ENCODE measurements at regions not wholly inside any gene's neighbourhood (a gene's known extent, or its start where the extent isn't known, plus 50 kb on each side); places are given as distances from the start of the nearest gene placed in this dataset.
"Not testable (repeated sequence)": the region's sequence is repeated elsewhere in the genome, so short reads cannot be mapped to it uniquely, and the experiment has no call there.

DNA sequence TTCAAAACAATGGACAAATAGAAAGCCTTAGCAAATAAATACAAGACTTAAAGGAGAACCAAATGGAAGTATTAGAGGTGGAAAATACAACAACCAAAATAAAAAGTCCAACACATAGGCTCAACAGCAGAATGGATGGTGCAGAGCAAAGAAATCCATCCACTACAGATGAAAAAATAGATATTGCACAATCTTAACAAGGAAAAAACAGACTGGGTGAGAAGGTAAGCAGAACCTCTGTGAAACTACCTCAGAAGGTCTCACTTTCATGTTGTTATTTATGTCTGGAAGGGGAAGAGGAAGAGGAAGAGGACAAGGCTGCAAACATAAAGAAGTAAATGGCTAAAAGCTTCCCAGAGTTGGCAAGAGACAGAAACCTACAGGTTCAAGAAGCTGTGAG lies 158.7 kb upstream of the NBPF11 start:
- DNase-seq = no peak

DNA sequence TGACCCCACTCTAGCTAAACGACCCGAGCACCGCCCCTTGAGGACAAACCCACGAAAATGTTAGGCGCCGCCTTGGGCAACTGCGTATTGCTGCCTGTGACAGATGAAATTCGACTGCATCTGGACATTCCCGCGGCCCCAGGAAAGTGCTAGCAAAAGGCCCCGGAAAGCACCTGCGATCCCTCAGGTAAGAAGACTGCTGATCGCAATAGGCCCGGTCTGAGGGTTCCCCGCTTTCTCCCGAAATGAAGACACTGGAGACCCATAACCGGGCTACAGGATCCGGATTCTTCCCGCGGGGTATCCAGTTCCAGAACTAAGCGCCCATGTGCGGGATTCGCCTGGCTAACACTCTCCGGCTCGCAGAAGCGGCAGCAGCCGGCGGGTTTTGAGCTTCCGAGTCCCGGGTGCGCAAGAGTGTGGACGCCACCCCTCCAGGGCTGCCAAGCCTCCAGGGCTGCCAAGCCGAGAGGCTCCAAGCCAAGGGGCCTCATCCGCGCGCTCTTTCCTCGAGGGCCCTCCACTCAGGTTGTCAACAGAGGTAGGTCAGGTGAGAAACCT lies 157.9 kb upstream of the NBPF11 start:
- DNase-seq = no peak

DNA sequence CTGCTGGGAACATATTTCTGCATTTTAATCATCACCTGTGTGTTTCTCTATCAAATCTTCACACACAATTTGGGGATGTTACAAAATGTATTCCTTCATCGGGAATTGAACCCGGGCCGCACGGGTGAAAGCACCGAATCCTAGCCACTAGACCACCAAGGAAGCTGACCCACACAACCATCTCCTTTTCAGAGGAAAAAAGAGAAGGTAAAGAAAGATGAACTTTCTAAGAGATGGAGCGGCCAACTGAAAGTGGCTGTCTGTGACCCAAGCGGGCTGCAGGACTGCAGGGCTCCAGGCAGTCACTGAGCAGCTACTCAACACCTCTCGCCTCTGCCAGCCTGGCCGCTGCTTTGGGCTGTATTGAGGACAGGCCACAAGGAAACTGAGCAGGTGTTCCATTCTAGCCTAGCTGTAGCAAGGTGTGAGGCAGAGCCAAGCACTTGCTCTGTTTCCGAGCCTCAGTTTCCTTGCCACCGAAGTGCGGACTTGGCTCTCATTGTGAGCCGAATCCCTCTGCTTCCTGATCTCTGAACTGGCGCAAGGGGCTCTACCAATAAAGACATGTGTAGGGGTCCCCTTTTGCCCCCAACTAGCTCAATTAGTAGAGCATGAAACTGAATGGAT lies 156.9 kb upstream of the NBPF11 start:
- no peak for DNase-seq

DNA sequence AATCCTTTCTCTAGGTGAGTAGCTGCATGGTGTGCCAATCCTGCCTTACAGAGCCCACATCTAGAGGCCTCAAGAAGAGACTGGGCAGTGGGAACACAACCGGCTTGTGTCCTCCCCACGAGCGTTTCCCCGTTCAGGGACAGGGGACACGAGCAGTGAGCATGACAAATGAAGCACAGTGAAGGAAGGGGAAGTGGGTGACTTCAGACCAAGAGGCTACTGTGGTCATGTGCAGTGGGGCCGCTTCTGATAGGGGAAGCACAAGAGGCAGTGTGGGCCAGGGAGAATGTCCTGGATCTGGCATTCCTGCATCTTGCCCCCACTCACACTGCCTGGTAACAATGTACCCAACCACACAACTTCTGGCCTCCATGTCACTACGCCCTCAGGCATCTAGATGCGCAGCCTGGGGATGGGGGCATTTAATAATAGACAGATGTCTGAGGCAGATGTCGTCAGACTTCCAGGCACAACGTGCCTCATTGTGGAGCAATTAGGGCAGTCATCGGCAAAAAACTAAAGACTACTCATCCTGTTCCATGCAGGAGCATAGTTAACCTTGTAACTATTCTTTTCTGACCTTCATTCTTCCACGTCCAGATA lies 155.6 kb upstream of the NBPF11 start:
- DNase-seq = no peak

DNA sequence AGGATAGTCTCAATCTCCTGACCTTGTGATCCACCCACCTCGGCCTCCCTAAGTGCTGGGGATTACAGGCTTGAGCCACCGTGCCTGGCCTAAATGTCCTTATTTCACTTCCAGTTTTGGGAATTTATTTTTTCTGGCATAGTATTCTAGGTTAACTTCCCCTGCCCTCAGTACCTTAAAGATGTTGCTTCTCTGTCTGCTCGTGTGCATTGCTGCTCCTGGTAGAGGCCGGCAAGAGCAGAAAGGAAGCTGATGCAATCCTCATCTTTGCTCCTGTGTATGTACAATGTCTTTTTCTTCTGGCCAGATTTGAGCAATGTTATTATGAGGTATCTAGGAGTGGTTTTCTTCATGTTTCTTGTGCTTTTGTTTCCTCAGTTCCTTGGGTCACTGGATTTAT lies 152.9 kb upstream of the NBPF11 start:
- DNase-seq = not testable (repeated sequence)

DNA sequence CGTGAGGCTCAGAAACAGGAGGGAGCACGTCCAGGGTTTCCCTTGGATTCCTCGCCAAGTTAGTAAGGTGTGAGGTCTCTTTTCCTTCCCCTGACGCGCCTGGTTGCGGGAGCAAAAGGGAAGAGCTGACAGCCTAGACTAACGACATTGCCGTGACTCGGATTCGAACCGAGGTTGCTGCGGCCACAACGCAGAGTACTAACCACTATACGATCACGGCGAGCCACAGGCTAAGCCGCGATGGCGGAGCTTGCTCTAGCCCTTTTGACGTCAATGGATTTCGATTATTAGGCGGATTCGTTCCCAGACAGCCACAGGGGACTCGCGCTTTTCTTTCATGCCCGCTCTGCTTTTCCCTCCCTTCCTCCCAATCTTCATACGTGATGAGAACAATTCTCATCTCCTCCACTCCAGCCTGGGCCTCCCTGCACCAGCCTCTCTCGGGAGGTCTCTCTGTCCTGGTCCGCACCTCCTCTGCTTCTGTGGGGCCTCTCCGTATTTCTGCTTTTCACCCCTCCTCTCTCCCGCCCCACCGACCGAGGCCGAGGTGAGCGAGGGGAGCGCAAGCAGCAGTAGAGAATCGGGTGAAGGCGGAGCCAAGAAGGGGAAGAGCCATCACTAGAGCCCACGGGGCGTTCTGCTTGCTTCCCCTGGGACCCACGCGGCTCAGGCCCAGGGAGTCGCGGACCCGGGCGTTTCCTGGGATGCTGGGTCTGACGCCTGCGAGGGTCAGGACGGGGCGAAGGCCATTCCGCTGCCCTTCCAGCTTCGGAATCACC lies 150.7 kb upstream of the NBPF11 start:
- DNase-seq = not testable (repeated sequence)

DNA sequence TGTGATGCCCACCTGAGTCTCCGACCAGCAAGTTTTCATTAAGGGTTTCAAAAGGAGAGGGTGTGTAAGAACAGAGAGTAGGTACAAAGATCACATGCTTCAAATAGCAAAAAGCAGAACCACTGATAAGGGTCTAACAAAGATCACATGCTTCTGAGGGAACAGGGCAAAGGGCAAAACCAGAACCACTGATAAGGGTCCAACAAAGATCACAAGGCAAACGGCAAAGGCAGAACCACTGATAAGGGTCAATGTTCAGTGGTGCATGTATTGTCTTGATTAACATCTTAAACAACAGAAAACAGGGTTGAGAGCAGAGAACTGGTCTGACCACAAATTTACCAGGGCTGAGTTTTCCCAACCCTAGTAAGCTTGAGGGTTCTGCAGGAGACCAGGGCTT lies 145.8 kb upstream of the NBPF11 start:
- DNase-seq = not testable (repeated sequence)

DNA sequence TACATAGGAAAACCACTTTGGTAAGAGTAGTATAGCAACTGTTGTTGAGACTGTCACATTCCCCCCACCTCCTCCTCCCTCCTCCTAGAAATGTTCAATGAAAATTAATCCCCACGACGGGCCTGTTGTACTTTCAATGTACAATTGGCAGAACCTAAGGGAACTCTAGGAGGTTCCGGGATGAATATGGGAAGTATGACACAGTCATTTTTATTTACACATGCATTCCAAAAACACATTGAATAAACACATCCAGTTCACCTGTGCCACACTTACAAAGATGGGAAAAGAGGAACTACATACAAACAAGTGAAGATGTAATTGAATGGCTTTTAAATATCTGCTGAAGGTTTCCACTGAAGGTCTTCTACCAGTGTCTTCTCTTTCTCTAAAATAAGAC lies 144.4 kb upstream of the NBPF11 start:
- no peak for DNase-seq

DNA sequence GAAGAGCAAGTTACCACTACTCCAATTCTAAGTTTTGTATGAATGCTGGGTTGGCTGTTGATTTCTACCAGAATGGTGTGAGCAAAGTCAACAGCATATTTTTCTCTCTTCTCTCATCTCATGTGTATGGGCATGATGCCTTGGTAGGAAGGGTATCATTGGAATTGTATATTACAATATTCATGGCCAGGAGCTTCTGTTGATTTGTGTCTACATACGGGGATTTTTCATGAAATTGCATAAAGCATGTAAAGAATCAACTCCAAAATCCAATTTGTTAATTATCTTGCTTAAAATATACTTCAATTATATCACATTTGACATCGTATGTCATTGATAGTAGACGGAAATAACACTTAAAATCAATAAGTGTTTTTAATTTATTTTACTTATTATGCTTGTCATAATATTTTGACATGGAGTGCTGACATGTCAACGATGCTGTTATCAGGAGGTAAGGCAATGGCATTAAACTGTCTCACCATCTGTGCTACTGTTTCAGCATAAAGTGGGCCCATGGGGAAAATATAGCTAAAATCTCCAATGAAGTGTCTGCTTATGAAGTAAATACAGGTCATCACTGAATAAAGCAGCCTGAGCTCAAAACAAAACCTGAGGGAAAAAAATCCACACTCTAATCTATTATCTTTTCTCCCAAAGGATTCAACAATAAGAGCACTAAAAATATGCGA lies 142.2 kb upstream of the NBPF11 start:
- DNase-seq = no peak

DNA sequence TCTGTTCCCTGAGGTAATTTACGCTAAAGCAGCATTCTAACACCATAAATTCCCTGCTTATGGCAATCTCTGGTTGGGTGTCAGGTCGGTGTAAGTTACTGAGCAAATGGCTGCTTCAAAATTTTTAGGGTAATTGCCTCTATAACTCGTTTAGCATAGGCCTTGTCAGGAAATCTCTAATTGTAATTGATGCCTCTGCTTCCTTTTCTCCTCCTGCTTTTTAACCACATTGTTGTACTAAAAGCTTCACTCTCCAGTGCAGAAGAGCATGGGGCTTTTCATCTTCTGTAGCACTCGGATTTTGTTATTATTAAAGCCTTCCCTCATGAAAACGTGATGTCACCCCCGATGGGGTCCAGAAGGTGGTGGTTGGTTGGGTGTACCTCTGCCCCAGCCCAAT lies 141.6 kb upstream of the NBPF11 start:
- no peak for DNase-seq

DNA sequence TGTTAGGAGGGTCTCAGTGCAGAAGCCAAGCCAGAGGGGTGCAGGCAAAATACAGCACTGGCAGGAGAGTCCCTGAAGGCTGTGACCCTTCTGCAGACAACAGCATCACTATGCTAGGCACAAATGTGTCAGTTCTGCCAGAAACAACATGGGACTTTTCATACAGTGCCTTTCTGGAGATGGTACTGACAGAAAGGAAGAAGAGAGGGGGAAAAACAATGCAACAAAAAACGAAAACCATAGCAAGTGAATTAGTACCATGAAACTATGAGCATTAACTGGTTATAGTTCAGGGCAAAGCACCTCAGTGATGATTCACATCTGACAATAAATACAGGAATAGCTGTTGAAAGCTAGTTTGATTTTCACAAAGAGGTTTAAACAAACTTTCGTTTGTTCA lies 140.8 kb upstream of the NBPF11 start:
- DNase-seq = no peak

DNA sequence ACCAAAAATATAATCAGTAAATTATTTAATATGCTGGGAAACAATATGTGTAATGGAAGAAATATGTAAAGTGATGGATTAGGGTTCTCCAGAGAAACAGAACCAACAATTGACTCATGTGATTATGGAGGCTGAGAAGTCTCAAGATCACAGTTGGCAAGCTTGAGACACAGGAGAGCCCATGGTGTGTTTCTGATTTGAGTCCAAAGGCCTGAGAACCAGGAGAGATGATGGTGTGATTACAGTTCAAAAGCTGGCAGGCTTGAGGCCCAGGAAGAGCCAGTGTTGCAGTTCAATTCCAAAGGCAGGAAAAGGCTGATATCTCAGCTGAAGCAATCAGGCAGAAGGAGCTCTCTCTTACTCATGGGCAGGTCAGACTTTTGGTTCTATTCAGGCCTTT lies 138.8 kb upstream of the NBPF11 start:
- no peak for DNase-seq

DNA sequence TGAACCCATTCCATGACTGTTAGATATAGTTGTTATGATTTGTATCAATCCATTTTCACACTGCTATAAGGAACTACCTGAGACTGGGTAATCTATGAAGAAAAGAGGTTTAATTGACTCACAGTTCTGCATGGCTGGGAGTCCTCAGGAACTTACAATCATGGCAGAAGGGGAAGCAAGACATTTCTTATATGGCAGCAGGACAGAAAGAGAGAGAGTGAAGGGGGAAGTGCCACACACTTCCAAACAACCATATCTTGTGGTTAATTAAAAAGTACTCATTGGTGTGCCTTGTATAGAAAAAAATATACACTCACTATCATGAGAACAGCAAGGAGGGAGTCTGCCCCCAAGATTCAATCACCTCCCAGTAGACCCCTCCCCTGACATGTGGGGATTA lies 137.6 kb upstream of the NBPF11 start:
- DNase-seq = no peak

DNA sequence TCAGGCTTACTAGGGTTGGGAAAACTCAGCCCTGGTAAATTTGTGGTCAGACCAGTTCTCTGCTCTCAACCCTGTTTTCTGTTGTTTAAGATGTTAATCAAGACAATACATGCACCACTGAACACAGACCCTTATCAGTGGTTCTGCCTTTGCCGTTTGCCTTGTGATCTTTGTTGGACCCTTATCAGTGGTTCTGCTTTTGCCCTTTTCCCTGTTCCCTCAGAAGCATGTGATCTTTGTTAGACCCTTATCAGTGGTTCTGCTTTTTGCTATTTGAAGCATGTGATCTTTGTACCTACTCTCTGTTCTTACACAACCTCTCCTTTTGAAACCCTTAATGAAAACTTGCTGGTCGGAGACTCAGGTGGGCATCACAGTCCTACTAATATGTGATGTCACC lies 133.9 kb upstream of the NBPF11 start:
- DNase-seq = not testable (repeated sequence)

DNA sequence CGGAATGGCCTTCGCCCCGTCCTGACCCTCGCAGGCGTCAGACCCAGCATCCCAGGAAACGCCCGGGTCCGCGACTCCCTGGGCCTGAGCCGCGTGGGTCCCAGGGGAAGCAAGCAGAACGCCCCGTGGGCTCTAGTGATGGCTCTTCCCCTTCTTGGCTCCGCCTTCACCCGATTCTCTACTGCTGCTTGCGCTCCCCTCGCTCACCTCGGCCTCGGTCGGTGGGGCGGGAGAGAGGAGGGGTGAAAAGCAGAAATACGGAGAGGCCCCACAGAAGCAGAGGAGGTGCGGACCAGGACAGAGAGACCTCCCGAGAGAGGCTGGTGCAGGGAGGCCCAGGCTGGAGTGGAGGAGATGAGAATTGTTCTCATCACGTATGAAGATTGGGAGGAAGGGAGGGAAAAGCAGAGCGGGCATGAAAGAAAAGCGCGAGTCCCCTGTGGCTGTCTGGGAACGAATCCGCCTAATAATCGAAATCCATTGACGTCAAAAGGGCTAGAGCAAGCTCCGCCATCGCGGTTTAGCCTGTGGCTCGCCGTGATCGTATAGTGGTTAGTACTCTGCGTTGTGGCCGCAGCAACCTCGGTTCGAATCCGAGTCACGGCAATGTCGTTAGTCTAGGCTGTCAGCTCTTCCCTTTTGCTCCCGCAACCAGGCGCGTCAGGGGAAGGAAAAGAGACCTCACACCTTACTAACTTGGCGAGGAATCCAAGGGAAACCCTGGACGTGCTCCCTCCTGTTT lies 128.9 kb upstream of the NBPF11 start:
- not testable (repeated sequence) for DNase-seq

DNA sequence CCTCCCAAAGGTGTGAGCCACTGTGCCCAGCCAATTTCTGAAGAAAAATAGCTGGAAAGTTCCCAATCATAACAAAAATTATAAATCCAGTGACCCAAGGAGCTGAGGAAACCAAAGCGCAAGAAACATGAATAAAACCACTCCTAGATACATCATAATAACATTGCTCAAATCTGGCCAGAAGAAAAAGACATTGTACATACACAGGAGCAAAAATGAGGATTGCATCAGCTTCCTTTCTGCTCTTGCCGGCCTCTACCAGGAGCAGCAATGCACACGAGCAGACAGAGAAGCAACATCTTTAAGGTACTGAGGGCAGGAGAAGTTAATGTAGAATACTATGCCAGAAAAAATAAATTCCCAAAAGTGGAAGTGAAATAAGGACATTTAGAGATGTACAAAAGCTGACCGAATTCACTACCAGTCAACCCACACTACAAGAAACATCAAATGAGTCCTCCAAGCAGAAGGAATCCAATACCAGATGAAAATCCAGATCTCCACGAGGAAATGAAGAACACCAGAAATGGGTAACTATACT lies 127.0 kb upstream of the NBPF11 start:
- not testable (repeated sequence) for DNase-seq

DNA sequence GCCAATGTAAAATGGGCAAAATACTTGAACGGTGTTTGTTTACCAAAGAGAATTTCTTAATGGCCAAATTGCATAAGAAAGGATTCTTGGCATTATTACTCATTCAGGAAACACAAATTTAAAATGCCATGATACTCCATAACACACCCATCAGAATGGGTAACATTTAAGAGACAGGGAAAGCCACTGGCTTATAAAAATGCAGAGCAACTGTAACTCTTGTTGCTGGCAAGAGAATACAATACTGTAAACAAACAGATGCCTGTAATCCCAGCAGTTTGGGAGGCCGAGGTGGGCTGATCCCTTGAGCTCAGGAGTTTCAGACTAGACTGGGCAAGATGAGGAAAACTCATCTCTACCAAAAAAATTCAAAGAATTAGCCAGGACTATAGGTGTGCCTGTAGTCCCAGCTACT lies 125.8 kb upstream of the NBPF11 start:
- not testable (repeated sequence) for DNase-seq

DNA sequence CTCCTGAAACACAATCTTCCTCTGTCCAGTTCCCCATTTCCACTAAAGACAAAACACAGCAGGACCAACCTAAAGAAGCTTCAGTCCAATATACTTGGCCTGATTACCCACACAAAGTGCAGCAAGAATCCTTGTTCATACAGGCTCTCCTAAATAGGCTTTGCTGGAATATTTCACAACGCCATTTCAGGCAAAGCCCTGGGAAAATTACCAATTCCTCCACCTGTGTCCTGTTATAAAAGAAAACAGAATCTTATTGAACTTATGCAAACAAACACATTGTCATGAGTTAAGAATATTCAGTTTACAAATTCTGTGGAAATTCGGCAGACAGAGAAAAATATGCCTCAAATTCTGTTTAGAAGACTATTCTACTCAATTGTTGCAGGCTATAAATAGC lies 115.0 kb upstream of the NBPF11 start:
- DNase-seq = not testable (repeated sequence)

DNA sequence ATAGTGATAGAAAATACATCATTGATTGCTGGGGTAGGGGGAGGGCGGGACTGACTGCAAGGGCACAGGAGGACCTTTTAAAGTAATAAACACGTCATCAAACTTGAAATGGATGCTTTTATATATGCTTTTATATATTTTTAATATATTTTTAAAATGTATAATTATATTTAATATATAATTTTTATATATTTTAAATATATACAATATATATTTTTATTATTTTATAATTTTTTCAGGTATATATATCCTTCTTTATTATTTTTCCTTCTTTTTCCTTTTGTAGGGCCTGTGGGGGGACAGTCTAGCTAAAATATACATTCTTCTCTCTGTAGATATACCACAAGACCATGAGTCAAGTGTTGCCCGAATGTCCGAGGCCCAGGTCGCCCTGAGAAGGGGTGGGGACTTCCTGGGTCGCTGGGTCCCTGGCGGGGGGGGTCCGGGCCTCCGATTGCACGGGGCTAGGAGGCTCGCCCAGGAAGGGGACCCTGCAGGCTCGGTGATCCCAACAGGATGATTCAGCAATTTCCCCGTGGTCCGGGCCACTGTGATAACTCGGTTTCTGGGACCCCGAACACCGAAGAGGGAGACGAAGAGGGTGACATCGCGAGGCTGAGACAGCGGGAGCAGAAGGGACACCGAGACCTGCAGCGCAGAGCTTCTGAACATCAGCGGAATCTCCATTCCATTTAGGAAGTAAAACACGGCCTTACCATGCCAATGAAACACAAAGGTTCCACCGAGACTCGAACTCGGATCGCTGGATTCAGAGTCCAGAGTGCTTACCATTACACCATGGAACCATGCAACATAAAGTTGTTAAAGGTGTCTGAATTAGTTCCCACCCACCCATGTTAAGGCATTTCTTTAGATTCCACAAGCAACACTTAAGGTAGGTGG lies 112.5 kb upstream of the NBPF11 start:
- peak; percentile 11 for DNase-seq

DNA sequence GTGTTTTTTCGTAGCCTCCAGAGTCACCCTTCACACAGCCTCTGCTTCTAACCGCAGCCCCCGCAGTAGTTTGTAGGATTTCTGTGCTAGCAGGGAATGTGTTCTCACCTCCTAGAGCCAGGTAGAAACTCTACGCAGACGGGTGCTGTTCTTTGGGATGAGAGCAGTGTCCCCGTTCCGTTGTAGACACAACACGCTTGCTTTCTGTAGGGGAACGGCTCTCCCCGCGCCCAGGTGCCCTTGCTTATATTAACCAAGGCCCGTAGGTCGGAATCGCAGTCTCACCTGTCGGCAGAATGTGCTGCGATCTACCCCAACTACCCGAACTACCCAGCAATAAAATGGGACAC lies 111.8 kb upstream of the NBPF11 start:
- DNase-seq = no peak
